Common myeloid progenitor, CD34-positive (primary cell): ENCODE measurements at regions not wholly inside any gene's neighbourhood (a gene's known extent, or its start where the extent isn't known, plus 50 kb on each side); places are given as distances from the start of the nearest gene placed in this dataset.

Source experiments
- CTCF ChIA-PET: fragments of 350-600 bp; sonication (Branson Sonifier 250); formaldehyde crosslinking; loops from one replicate; lab custom pipeline; 2021; ENCODE audit warnings: antibody characterized with exemption; lab: Charles Lee
- POLR2A ChIA-PET: fragments of 350-600 bp; sonication (Branson Sonifier 250); formaldehyde crosslinking; loops from one replicate; lab custom pipeline; 2021; ENCODE audit warnings: antibody characterized with exemption; lab: Charles Lee
- DNase-seq, 3 donors: peaks; one replicate each; pipeline versions ENCODE4 v3.0.0 to v3.0.0-alpha.2; 2013
- H3K27ac ChIP-seq, 2 experiments: 1 replicate in 1 of 2; 2 replicates in 1 of 2; pipeline ENCODE4 v1.7.0; 2013; ENCODE audit warnings: inconsistent platforms in 2 of 2, low read length in 2 of 2, mild to moderate bottlenecking in 2 of 2, low read depth in 1 of 2, moderate library complexity in 1 of 2; ENCODE audit not compliant: severe bottlenecking in 2 of 2, insufficient read depth in 1 of 2, poor library complexity in 1 of 2
- H3K27me3 ChIP-seq, 5 experiments: replicated peaks in 2 of 5; 1 replicate in 3 of 5; 2 replicates in 2 of 5; pipeline versions ENCODE4 v1.6.1 to v1.7.0; 2013; ENCODE audit warnings: low read length in 4 of 5, mild to moderate bottlenecking in 2 of 5, moderate library complexity in 2 of 5, inconsistent platforms in 1 of 5; ENCODE audit not compliant: insufficient read depth in 5 of 5, control insufficient read depth in 4 of 5
- H3K36me3 ChIP-seq, 4 experiments: 1 replicate in 2 of 4; 2 replicates in 2 of 4; pipeline versions ENCODE4 v1.6.1 to v1.7.0; 2013; ENCODE audit warnings: low read length in 3 of 4, control low read depth in 1 of 4, mild to moderate bottlenecking in 1 of 4; ENCODE audit not compliant: control insufficient read depth in 4 of 4, insufficient read depth in 4 of 4
- H3K4me1 ChIP-seq, 4 experiments: 1 replicate in 3 of 4; 2 replicates in 1 of 4; pipeline versions ENCODE4 v1.6.1 to v1.7.1; 2013; ENCODE audit warnings: low read length in 3 of 4, mild to moderate bottlenecking in 3 of 4, control low read depth in 1 of 4, inconsistent platforms in 1 of 4, moderate library complexity in 1 of 4; ENCODE audit not compliant: control insufficient read depth in 4 of 4, insufficient read depth in 4 of 4; ENCODE audit errors: control extremely low read depth in 1 of 4
- H3K4me3 ChIP-seq, 7 experiments: 1 replicate in 4 of 7; 2 replicates in 3 of 7; pipeline versions ENCODE4 v1.5.1 to v1.7.0; 2013; ENCODE audit warnings: mild to moderate bottlenecking in 7 of 7, low read length in 6 of 7, moderate library complexity in 6 of 7, inconsistent platforms in 2 of 7, low read depth in 2 of 7, control low read depth in 1 of 7; ENCODE audit not compliant: insufficient read depth in 4 of 7, control insufficient read depth in 1 of 7; ENCODE audit errors: extremely low read depth in 1 of 7
- H3K9me3 ChIP-seq, 5 experiments: 1 replicate in 4 of 5; 2 replicates in 1 of 5; pipeline versions ENCODE4 v1.6.1 to v1.7.1; 2013; ENCODE audit warnings: low read length in 4 of 5, mild to moderate bottlenecking in 2 of 5, inconsistent platforms in 1 of 5, low read depth in 1 of 5, moderate library complexity in 1 of 5; ENCODE audit not compliant: control insufficient read depth in 4 of 5, insufficient read depth in 2 of 5; ENCODE audit errors: control extremely low read depth in 1 of 5
- WGBS: methylation state at CpG from one replicate; pipeline ENCODE4 v1.1.5; 2013; ENCODE audit not compliant: insufficient coverage; 5-methylcytosine and 5-hydroxymethylcytosine counted together

GRCh38 chr15:70353606-70354345 lies 256.1 kb upstream of the TLE3 start:
- H3K4me3 ChIP-seq = no peak overlapping the region
- DNase-seq = no peak
- WGBS = 96% methylated on average over 8 of the region's 12 CpGs
- H3K36me3 ChIP-seq = no peaks in the 10 kb centered on the region
- ChIA-PET CTCF (interaction anchor here (0.9 to 1.0 kb wide), 2 partner anchors 101 to 114 kb away, joined by 3 read pairs; no protein-coding TSS in a partner anchor), POLR2A (interaction anchor here (0.7 kb wide), 1 partner anchor 25 kb away, joined by 3 read pairs; no protein-coding TSS in a partner anchor)
- H3K27ac ChIP-seq = no peak overlapping the region
- no peaks in the 10 kb centered on the region for H3K27me3 ChIP-seq
- no peaks in the 10 kb centered on the region for H3K9me3 ChIP-seq
- H3K4me1 ChIP-seq = peaks cover 0 to 18% (median 9%) of the 10 kb centered on the region in 4 experiments

DNA sequence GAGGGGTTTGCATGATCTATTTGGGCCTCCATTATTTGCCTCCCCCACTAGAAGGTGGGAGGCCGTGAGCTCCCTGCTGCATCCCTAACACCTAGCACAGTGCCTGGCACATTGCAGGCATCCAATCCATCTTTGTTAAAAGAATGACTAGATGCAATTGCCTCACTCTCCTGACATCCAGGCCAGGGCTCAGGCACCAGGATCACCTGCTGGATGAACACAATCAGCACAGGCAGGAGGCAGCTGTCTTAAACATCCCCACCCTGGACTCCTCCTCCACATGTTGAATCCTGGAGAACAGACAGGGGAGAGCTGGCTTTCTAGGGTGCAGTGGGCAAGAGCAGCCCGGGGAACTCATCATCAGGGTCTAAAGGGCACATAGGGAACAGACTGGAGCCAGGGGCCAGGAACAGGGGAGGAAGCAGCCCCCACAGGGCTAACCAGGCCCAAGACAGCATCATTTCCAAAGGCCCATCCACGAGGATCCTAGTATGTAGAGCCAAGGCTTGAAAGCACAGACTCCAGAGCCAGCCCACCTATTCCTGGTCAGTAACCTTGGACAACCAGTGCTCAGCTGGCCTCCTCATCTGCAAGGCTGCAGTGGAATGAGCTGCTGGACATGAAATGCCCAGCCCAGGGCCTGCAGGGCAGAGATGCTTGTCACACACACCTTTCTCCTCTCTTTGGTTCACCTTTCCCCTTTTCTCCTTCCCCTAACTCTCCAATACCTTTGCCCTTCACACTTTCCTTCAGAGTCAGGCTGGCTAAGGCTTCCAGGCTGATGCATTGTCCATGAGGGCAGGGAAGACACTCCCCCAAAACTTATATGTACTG lies 254.4 kb upstream of the TLE3 start:
- no peak overlapping the region for H3K27ac ChIP-seq
- no peak overlapping the region for H3K4me3 ChIP-seq
- DNase-seq = no peak
- 100% methylated on average over 3 of the region's 3 CpGs for WGBS
- ChIA-PET CTCF (interaction anchor here (1.2 to 1.8 kb wide), 2 partner anchors 9 to 11 kb away, joined by 3 to 6 read pairs; no protein-coding TSS in a partner anchor), POLR2A (no interaction called here)
- H3K9me3 ChIP-seq = no peaks in the 10 kb centered on the region
- H3K36me3 ChIP-seq = no peaks in the 10 kb centered on the region
- no peaks in the 10 kb centered on the region for H3K27me3 ChIP-seq
- H3K4me1 ChIP-seq = peaks cover 0 to 22% (median 10%) of the 10 kb centered on the region in 4 experiments

GRCh38 chr15:70351391-70351790 lies 253.7 kb upstream of the TLE3 start:
- WGBS = 83% methylated on average over 1 of the region's 5 CpGs
- Histone ChIP-seq H3K4me1 (peaks cover 0 to 22% (median 10%) of the 10 kb centered on the region in 4 experiments), H3K36me3 (no peaks in the 10 kb centered on the region), H3K27me3 (no peaks in the 10 kb centered on the region), H3K9me3 (no peaks in the 10 kb centered on the region), H3K4me3 (no peak overlapping the region), H3K27ac (no peak overlapping the region)
- DNase-seq = no peak
- CTCF ChIA-PET = interaction anchor here (1.2 to 1.8 kb wide), 2 partner anchors 8 to 12 kb away, joined by 3 to 6 read pairs; no protein-coding TSS in a partner anchor
- POLR2A ChIA-PET = no interaction called here

GRCh38 chr15:70348581-70349344 lies 251.0 kb upstream of the TLE3 start:
- 32% methylated on average over 15 of the region's 17 CpGs for WGBS
- H3K4me3 ChIP-seq = no peak overlapping the region
- H3K36me3 ChIP-seq = no peaks in the 10 kb centered on the region
- POLR2A ChIA-PET = interaction anchor here (0.9 kb wide), 1 partner anchor 15 kb away, joined by 3 read pairs; no protein-coding TSS in a partner anchor
- H3K27me3 ChIP-seq = no peaks in the 10 kb centered on the region
- H3K9me3 ChIP-seq = no peaks in the 10 kb centered on the region
- H3K27ac ChIP-seq = no peak overlapping the region
- peak; percentile 31 to 52 (median 40) for DNase-seq
- peaks cover 0 to 17% (median 8%) of the 10 kb centered on the region in 4 experiments for H3K4me1 ChIP-seq
- CTCF ChIA-PET = interaction anchor here (1.2 kb wide), 1 partner anchor 14 kb away, joined by 5 read pairs; no protein-coding TSS in a partner anchor

DNA sequence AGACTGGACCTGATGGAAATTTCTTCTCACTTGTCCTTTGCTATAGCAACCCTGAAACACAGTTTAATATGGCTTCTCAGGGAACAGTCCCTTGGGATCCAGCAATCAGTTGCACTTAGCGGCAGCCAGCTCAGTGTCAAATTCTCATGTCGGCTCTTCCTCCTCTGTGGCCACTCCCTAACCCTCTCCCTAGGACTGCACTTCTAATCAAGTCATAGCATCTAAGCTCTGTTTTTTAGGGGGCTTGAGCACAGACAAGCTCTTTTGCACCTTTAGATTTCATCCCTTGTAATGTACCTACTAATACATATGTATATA lies 250.5 kb upstream of the TLE3 start:
- H3K9me3 ChIP-seq = no peaks in the 10 kb centered on the region
- DNase-seq = no peak
- no peak overlapping the region for H3K27ac ChIP-seq
- POLR2A ChIA-PET = no interaction called here
- no peak overlapping the region for H3K4me3 ChIP-seq
- 95% methylated on average over 2 of the region's 2 CpGs for WGBS
- no peaks in the 10 kb centered on the region for H3K36me3 ChIP-seq
- H3K4me1 ChIP-seq = peaks cover 0 to 17% (median 8%) of the 10 kb centered on the region in 4 experiments
- no peaks in the 10 kb centered on the region for H3K27me3 ChIP-seq
- CTCF ChIA-PET = no interaction called here

- Histone ChIP-seq H3K9me3 (no peaks in the 10 kb centered on the region), H3K4me1 (peaks cover 0 to 17% (median 8%) of the 10 kb centered on the region in 4 experiments), H3K36me3 (no peaks in the 10 kb centered on the region), H3K4me3 (no peak overlapping the region), H3K27ac (no peak overlapping the region), H3K27me3 (no peaks in the 10 kb centered on the region)
- DNase-seq = no peak
- ChIA-PET CTCF (no interaction called here), POLR2A (no interaction called here)
- WGBS = 96% methylated on average over 3 of the region's 7 CpGs
Measured at GRCh38 chr15:70347321-70348225, 249.9 kb upstream of the TLE3 start.
